HCT116 (cell line): ENCODE measurements at regions not wholly inside any gene's neighbourhood (a gene's known extent, or its start where the extent isn't known, plus 50 kb on each side); places are given as distances from the start of the nearest gene placed in this dataset.
A peak's percentile ranks its signal among the peaks of the same experiment; 100 is the strongest.

ENCODE experiments used
- CTCF ChIP-seq, 3 experiments: fragments of 200-600 bp in 1 of 3; sonication (generic) in 1 of 3; IDR thresholded peaks in 2 of 3; conservative IDR thresholded peaks in 1 of 3; 2 replicates each; pipeline ENCODE4 v1.5.1; 2012 to 2017; ENCODE audit warnings: low read depth in 2 of 3, low read length in 2 of 3, antibody characterized with exemption in 1 of 3, borderline replicate concordance in 1 of 3, control low read depth in 1 of 3, mild to moderate bottlenecking in 1 of 3, mixed read lengths in 1 of 3, mixed run types in 1 of 3, moderate library complexity in 1 of 3; ENCODE audit not compliant: insufficient read depth in 1 of 3
- EZH2phosphoT487 ChIP-seq: fragments of 200-600 bp; IDR thresholded peaks from 2 replicates; pipeline ENCODE4 v1.6.1; 2018; ENCODE audit warnings: antibody characterized with exemption, borderline replicate concordance
- MAX ChIP-seq: IDR thresholded peaks from 2 replicates; pipeline ENCODE4 v1.6.1; 2012
- POLR2A ChIP-seq: IDR thresholded peaks from 2 replicates; pipeline ENCODE4 v1.7.0; 2011; ENCODE audit warnings: borderline replicate concordance; ENCODE audit not compliant: insufficient read depth, insufficient read length; ENCODE audit errors: extremely low read depth
- RAD21 ChIP-seq: IDR thresholded peaks from 2 replicates; pipeline ENCODE4 v1.6.1; 2012; ENCODE audit warnings: low read depth, mild to moderate bottlenecking
- REST ChIP-seq: IDR thresholded peaks from 2 replicates; pipeline ENCODE4 v1.6.1; 2012; ENCODE audit warnings: low read depth

- TF ChIP-seq CTCF (IDR thresholded peaks at IDR 0.05 in 2 of 3, conservative IDR thresholded peaks at IDR 0.05 in 1 of 3; ENCODE audit: borderline replicate concordance in 1 of 3, insufficient read depth in 1 of 3, low read depth in 2 of 3, low read length in 2 of 3) (no peak), POLR2A (no peak), REST (no peak), RAD21 (peak; percentile 24; the same call in 1 of the 2 replicates), EZH2phosphoT487 (no peak), MAX (peak; percentile 71)
Observed at GRCh38 chr12:75960086-75960910, 71.3 kb downstream of the PHLDA1 start.
